GM21723 (cell line): ENCODE measurements at regions not wholly inside any gene's neighbourhood (a gene's known extent, or its start where the extent isn't known, plus 50 kb on each side); places are given as distances from the start of the nearest gene placed in this dataset.

Experiments
- ATAC-seq: cut with Tn5 transposase; IDR thresholded peaks from one replicate; pipeline ENCODE4 v1.9.1; 2021; ENCODE audit warnings: mild to moderate bottlenecking, moderate library complexity; ENCODE audit not compliant: unreplicated experiment

GRCh38 chr13:44271031-44271455, 102.6 kb upstream of the SERP2 start:
- no peak for ATAC-seq

- ATAC-seq, result no peak
Measured at GRCh38 chr13:44271473-44271872, 102.2 kb upstream of the SERP2 start.

DNA sequence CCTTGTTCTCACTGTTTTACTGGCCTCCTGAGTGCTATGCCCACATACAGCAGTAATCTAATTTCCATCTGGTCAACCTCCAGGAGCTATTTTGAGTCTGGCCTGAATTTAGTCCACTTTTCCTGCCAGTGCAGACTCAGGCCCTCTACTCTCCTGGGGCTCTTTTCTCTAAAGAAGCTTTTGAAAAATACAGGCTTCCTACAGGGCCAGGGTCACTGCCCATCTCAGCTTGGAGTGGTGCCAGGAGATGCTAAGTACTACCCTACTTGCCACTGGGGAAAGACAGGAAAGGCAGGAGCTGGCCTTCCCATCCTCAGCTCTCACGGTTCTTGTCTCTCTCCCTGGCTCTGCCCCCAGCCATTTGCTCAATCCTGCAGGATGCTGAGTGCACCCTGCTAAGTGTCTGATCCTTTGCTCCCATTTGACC, 101.7 kb upstream of the SERP2 start:
- no peak for ATAC-seq

DNA sequence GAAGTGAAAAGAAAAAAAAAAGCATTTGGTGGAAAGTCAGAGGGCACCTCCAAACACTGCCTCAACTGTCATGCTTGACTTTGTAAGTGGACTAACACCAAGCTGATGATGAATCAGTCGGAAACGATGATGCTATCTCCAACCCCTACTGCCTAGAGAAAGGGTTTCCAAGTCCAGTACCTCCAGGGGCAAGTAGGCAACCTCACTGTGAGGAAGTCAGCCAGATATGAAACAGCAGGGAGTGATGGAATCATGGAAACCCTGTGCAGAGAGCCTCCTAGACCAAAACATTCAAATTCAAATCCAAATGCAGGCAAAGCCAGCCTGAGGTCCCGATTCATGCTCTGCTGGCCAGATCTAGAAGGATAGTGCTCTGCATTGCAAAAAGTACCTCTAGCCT, 100.9 kb upstream of the SERP2 start:
- no peak for ATAC-seq

GRCh38 chr13:44273216-44273615, 100.4 kb upstream of the SERP2 start:
- ATAC-seq, result no peak

DNA sequence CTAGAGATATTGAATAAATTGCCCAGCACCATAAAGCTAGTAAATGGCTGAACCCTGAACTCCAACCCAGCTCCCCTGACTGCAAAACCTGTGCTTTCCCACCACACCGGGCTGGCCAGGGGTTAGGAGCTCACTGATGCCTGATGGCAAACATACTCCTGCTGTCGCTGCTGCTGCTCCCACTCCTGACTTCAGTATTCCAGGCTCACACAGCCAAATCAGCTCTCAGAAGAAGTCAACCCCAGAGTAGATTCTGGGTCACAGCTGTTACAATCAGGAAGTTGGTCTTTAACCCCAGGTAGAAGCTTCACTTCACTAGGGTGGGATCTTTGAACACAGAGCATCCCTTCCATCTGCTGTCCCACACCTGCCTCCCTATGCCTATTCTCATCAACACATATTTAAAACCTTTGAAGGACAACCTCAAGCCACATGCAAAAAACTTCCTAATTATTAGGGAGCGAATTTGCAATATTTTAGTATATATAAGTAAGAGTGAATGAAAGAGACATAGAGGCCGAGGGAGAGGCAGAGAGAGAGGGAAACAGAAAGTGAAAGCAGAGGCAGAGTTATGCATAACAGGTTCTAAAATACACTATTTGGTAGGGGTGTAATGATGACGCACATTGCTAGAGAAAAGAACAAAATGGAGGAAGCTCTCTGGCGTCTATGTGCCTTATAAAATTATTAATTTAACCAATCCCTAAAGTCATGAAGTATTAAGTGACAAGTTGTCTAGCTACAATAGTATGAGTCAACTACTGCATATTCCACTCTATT, 99.4 kb upstream of the SERP2 start:
- peak; percentile 91 for ATAC-seq

GRCh38 chr13:44274771-44275205, 98.8 kb upstream of the SERP2 start:
- ATAC-seq, result no peak

DNA sequence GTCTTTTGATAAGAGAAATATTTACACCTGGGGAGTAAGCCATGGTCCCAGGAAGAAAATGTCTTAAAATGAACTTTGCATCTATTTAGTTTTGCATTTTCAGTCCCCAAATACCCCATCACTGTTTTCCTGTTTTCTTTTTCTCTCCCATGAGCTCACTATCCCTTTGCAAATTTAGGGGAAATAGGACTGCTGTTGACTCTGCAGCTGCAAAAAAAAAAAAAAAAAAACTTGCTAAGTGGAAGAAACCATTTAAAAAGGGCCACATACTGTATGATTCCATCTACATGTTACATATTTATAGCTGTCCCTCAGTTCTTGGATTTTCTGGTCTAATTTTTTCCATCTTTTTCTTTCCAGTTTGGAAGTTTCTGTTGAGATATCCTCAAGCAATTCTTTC, 98.2 kb upstream of the SERP2 start:
- ATAC-seq, result no peak

GRCh38 chr13:44276061-44276460, 97.6 kb upstream of the SERP2 start:
- ATAC-seq, result no peak

DNA sequence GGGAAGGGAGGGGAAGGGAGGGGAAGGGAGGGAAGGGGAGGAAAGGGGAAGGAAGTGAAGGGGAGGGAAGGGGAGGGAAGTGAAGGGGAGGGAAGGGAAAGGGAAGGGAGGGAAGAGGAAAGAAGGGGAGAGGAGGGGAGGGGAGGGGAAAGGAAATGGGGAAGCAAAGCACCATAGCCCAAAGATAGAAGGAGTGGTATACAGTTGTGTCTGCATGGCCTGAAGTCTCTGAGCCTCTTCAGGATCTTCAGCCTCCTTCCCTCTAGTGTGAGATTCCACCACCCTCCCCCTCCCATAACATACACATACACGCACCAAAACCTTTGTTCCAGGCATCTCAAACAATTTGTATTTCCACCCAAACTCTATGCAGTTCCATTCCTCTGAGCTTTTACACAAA, 96.2 kb upstream of the SERP2 start:
- ATAC-seq, result no peak

DNA sequence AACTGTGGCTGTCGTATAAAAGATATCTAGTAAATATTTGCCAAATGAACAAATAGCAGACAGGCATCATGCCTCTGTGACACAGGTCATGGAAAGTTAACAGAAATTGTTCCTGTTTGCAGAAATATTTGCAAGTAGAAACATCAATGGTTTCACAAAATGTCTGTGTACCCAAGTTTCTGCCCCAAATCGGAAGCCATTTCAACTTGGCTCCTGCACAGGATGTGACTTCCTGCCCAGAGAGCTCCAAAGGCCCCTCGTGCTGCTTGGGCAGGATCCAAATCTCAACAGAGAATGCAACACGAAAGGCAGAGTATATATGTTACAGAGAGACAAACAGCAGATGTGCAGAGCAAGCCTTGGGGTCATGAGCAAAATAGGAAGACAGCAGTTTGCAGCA, 95.5 kb upstream of the SERP2 start:
- ATAC-seq, result no peak

- no peak for ATAC-seq
Measured at GRCh38 chr13:44280456-44280855, 93.2 kb upstream of the SERP2 start.

DNA sequence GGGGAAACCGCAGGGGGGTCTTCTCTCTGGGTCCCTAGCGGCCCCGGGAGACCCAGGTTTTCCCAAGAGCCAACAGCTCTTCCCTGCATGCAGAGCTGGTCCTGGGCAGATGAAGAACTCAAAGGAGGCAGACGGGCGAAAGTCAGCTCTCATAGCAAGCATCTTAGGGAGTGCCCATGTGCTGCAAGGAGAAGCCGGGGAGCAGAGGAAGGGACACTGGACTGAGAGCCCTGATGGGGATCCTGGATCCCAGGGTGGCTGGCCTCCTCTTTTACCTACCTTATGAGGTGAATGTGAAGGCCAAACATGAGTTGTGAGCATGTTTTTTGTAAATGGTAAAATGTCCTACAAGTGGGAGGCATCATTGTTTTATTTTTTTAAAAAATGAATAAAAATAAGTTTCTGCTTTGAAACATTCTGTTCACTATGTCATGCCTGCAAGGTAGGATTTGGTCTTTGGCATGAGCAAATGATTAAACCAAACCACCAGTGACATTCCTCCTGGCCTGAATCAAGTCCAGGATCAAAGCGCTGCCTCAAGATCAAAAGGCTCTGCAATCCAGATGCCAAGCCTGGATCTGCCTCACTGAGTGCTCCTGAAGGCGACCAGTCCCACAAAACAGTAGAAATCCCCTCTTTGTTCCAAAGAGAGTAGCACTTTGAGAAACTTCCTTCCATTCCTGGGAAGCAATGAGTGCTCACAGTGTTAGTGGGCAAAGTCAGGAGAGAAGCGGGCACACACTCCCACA, 92.2 kb upstream of the SERP2 start:
- ATAC-seq, result no peak

- ATAC-seq, result no peak
Measured at GRCh38 chr13:44283600-44283999, 90.0 kb upstream of the SERP2 start.

GRCh38 chr13:44287958-44288357, 85.7 kb upstream of the SERP2 start:
- no peak for ATAC-seq

DNA sequence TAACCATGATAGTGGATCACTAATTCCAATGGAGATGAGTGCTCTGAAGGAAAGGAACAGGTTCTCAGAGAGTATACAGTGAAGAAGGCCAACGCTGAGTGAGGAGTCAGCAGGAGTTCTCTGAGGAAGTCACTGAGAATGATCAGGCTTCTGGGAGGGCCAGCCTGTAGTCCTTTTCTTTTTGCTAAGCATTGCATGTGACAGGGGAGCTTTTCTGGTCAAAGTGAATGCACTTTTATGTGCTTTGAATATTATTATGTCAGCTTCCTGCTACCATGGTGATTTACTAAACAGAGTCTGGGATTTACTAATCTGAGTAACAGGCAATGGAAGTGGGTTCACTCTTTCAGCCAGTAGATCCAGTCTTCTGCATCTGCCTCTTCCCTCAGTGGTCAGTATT, 81.1 kb upstream of the SERP2 start:
- no peak for ATAC-seq

- no peak for ATAC-seq
Measured at GRCh38 chr13:44293374-44293773, 80.2 kb upstream of the SERP2 start.

DNA sequence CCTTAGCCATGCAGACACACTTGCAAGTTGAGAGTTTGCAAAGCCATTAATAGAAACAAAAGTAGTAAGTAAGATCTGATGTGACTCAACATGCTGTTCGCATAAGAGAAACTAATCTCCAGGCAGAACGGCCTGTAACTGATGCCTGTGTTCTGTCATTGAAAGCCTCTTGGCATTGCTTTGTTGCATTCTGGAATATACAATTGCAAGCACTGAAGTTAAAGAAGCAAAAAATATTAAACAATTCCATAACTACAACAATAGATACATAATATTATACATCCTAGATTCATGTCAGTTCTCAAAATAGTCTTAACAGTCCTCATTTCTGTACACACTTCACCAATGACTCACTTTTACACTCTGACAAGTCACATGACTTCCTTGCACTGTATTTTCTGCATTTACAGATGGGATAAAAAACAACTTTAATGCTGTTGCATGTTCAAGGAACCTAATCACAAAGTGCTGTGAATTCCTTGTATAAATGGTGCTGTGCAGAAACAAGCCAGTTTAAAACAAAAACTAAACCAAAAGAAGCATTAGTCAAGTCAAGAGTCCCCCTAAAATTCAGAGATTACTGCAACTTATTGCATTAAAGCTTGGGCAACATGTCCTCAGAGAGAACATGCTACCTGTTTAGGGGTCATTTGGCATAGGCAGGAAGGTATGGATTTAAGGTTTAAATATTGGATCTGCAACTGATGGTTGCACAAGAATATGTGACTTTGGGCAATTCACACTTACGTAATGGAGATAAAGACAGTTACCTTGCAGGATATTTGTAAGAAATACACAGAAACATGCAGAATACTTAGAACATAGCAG, 79.5 kb upstream of the SERP2 start:
- no peak for ATAC-seq

GRCh38 chr13:44294876-44295275, 78.7 kb upstream of the SERP2 start:
- ATAC-seq, result no peak

GRCh38 chr13:44296856-44297255, 76.8 kb upstream of the SERP2 start:
- no peak for ATAC-seq

DNA sequence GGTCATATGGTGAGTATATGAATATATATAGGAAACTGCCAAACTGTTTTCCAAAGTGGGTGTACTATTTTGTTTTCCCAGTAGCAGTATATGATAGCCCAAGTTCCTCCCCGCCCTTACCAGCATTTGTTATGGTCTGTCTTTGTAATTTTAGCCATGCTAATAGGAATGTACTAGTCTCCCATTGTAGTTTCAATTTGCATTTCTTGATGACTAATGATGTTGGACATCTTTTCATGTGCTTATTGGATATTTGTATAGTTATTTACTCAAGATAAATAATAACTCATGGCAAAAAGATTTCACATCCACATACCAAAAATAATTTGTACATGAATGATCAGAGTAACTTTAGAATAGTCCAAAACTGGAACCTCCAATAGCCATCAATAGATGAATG, 75.3 kb upstream of the SERP2 start:
- ATAC-seq, result no peak
